ENCODE measurements at regions not wholly inside any gene's neighbourhood (a gene's known extent, or its start where the extent isn't known, plus 50 kb on each side); places are given as distances from the start of the nearest gene placed in this dataset.

DNA sequence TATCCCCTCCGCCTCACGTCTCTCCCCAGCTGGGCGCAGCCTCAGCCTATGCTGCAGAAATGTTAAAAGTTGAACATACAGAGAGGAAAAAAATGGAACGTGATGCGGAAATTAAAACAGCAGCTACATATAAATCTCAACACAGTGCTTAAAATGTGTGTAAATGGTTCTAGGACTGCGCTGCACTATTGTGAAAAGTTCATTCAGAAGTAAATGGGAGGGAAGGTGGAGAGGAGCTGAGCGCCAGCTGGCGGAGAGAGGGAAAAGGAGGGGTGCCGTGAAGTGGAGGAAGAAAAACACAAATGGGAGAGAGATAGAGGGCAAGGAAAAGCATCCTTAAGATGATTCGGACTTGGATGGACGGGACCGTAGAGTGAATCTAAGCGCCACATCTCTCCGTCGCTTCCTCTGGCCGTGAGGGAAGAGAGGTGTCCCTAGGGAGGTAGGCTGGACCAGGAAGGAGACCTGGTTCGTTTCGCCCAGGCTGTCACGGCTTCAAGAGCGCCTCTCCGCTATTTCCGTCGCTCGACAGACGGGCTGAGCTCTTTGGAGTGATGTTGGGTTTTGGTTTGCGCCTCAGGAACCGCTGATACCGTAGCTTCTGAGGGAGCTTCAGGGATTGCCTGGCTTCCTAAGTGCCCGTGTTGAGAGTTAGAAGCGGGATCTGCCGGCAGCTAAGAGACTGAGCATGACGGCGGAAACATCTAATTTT lies 113.7 kb downstream of the TRIM27 start:
- DNase-seq (ENCODE audit: low read depth), result no peak
- peak overlapping the region; percentile 59 for H3K4me3 ChIP-seq (ENCODE audit: low read depth, low read length)
- TF ChIP-seq, protein P1, sequence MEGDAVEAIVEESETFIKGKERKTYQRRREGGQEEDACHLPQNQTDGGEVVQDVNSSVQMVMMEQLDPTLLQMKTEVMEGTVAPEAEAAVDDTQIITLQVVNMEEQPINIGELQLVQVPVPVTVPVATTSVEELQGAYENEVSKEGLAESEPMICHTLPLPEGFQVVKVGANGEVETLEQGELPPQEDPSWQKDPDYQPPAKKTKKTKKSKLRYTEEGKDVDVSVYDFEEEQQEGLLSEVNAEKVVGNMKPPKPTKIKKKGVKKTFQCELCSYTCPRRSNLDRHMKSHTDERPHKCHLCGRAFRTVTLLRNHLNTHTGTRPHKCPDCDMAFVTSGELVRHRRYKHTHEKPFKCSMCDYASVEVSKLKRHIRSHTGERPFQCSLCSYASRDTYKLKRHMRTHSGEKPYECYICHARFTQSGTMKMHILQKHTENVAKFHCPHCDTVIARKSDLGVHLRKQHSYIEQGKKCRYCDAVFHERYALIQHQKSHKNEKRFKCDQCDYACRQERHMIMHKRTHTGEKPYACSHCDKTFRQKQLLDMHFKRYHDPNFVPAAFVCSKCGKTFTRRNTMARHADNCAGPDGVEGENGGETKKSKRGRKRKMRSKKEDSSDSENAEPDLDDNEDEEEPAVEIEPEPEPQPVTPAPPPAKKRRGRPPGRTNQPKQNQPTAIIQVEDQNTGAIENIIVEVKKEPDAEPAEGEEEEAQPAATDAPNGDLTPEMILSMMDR (IDR thresholded peaks at IDR 0.05; ENCODE audit: insufficient read depth, low read length), result no peak

- peak overlapping the region; percentile 59 for H3K4me3 ChIP-seq (ENCODE audit: low read depth, low read length)
- no peak for DNase-seq (ENCODE audit: low read depth)
These were observed 113.1 kb downstream of the TRIM27 start for GRCh38 chr6:28810659-28811053.

GRCh38 chr6:28811873-28812272 lies 111.9 kb downstream of the TRIM27 start:
- TF ChIP-seq, protein P1 (IDR thresholded peaks at IDR 0.05; ENCODE audit: insufficient read depth, low read length), result no peak
- H3K4me3 ChIP-seq (ENCODE audit: low read depth, low read length), result no peak overlapping the region
- DNase-seq (ENCODE audit: low read depth), result no peak

More at GRCh38 chr6:28810659-28811053, 113.1 kb downstream of the TRIM27 start:
- TF ChIP-seq, protein P1 (IDR thresholded peaks at IDR 0.05; ENCODE audit: insufficient read depth, low read length), result no peak

DNA sequence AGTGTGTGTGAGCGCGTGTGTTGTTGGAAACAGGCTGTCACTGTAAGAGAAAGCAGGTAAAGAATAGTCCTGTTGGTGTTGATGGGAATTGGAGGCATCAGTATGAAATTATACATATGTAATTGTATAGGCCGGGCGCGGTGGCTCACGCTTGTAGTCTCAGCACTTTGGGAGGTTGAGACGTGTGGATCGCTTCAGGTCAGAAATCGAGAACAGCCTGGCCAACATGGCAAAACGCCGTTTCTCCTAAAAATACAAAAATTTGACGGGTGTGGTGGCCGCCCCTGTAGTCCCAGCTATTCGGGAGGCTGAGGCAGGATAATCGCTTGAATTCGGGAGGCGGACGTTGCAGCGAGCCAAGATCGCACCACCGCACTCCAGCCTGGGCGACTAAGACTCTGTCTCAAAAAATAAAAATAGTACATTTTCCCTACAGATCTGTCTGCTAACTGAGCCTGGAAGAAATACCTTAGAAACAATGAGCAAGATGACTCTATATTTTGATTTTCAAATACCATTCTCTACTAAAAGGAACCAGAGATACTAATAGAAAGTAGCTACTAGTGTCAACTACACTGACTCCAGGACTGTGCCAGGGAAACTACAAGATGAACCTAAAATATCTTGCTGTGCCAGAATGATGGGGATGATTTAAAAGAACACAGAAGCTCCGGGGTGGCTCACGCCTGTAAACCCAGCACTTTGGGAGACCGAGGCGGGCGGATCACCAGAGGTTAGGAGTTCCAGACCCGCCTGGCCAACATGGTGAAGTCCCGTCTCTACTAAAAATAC lies 110.8 kb downstream of the TRIM27 start:
- DNase-seq (ENCODE audit: low read depth), result no peak
- H3K4me3 ChIP-seq (ENCODE audit: low read depth, low read length), result no peak overlapping the region
- TF ChIP-seq, protein P1 (IDR thresholded peaks at IDR 0.05; ENCODE audit: insufficient read depth, low read length), result no peak

DNA sequence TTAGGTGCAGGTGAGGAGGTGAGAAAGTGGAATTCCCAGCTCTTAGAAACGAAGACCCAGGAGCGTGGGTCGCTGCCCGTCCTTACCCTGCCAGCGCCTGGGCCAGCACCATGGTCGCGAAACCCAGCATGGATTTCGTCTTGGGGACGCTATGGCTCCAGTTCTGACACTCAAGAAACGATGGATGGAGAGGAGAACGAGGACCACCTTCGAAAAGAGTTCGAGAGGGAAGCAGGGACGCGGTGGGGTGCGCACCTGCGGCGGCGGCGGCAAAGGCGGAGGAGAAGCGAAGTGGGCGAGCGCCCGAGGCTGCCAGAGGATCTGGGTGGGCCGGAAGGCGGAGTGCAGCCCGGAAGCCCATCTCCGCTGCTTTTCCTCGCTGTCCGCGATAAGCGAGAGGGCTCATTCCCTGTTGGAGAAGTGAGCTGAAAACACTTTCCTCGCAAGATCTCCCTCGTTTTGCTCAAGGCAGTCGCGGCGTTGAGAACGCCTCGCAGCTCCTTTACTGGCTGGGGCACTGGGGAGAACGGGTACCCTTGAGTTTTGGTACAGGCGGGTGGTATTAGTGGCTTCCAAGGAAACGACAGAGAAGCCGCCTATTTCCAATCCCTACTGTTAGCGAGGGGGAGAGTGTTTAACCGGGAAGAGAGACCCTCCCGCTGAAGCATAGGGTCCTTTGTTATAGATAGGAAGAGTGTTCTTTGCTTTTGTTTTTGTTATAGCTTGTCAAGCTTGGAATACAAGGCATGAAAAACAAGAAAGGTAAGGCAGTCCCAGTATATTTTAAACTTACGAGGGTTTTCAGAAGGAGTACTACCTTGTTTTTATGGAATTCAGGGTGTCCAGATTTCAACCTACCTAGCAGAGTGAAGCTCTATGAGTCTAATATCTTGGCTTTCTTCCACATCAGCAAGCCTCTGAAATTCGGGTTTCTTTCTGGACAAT lies 109.5 kb downstream of the TRIM27 start:
- peak overlapping the region; percentile 44 for H3K4me3 ChIP-seq (ENCODE audit: low read depth, low read length)
- TF ChIP-seq, protein P1 (IDR thresholded peaks at IDR 0.05; ENCODE audit: insufficient read depth, low read length), result no peak
- no peak for DNase-seq (ENCODE audit: low read depth)

DNA sequence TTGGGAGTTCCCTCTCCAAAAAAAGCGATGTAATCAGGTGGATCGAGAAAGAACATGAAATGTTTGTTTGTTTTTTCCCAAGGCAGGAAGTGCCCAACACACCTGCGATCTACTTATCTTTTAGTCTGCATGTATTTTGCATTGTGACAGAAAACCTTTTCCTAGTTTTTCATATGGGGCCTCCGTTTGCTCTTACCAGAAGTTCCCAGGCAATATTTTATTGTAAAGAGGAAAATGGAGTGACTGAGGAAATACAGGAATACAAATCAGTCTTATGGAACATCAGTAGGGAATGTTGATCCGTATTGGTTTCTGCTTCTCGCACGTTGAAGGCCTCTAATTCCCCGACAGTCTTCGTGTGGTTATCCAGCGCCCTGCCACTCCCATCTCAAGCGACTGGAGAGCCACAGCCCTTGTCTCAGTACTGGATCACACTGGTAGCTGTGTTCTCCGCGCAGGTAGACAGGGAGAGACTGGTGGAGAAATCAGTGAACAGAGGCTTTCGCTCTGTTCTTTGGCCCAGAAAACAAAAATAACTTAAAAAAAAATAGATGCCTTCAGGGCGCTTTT lies 107.4 kb downstream of the TRIM27 start:
- TF ChIP-seq, protein P1 (IDR thresholded peaks at IDR 0.05; ENCODE audit: insufficient read depth, low read length), result no peak
- DNase-seq (ENCODE audit: low read depth), result no peak
- no peak overlapping the region for H3K4me3 ChIP-seq (ENCODE audit: low read depth, low read length)
